NCI-H526 (cell line): ENCODE measurements at regions not wholly inside any gene's neighbourhood (a gene's known extent, or its start where the extent isn't known, plus 50 kb on each side); places are given as distances from the start of the nearest gene placed in this dataset.

ENCODE experiments used
- DNase-seq, 2 experiments: peaks; one replicate each; lab custom pipeline; 2025; lab: John Stamatoyannopoulos, UW

DNA sequence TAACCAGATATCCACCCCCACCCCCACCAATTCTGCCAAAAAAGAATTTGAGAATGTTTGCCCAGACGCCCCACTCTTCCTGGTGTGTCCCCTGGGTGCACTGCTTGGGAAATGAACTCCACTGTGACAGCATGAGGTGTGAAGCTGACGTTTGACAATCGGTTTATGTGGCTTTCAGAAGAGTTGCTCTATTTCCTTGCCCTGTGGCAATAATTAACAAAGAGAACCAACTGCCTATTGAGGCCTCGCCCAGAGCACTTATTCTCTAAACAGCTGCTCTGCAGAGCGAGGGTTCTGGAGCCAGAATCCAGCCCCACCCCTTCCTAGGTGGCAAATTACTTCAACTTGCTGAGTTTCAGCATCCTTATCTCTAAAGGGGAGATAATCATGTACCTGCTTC, 115.8 kb upstream of the SIX3 start:
- DNase-seq: peak in 1 of 2 experiments; percentile 24

DNA sequence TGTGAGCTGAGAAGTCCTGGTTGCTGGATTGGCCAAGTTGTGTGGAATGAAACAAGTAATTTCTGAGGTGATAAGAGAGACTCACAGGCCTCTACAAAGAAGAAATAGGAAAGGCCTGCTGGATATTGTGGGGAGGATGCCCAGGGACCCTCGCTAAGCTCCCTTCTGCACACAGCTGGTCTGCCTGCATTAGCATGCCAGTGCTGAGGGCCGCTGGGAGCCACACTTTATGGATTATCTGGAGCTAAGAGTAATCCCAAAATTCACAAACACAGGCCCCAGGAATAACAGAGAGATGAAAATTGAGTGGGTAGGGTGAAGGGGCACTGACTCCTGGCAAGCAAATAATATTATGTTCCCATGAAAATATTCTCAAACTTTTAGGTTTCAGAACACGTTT, 114.9 kb upstream of the SIX3 start:
- DNase-seq: no peak

DNA sequence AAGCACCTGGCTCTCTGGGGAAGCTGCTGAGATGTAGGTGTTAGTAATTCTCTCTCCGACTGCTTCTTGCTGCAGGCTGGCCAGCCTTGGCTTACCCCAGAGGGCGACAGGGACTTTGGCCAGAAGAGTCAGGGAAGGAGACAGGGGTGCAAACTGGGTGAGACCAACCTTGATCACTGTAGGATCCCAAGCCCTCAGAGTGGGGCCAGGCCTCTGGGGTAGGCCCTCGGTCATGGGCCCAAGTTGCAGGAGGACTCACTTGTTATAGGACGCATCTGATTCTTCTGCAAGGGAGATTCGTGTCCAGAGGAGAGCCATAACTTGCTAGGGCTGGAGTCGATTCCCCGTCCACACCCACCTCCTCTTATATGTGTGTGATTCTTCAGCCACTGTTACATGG, 111.7 kb upstream of the SIX3 start:
- DNase-seq: no peak

DNA sequence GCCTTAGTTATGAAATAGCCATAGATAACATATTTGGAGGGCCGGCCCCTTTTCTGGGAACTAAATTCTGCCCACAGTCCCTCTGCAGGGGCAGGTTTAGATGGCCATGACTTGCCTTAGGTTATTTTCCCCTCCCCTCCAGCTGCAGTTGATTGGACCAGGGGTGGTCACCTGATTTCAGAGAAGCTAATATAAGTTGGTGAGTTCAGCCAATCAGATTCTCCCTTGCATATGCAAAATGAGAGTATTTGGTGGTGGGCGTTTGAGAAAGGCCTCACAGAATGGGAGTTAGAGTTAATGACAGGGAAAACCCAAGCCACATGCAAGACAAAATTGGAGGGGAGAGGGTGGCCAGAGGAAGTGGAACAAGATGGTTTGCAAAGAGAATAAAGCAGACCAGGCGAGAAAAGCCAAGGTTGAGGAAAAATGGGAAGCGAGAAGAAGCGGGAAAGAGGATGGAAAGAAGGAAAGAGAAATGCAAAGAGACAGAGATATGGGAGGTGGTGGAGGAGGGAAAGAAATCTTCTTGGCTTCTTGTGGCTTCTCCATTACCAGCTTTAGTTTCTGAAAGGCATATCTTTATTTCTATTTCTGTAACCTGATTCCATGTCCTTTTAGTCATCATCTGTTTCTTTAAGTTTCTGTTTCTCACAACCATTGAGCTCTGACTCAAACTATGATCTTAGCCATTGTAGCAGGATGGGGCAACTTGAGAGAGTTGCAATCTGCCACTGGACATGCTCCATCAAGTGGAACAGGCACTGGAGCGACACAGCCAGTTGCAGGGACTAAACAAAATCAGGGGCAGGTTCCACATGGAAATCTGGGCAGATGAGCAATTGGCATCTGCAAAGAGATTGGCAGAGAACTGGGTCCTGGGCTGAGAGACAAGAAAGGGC, 108.1 kb upstream of the SIX3 start:
- no peak for DNase-seq

DNA sequence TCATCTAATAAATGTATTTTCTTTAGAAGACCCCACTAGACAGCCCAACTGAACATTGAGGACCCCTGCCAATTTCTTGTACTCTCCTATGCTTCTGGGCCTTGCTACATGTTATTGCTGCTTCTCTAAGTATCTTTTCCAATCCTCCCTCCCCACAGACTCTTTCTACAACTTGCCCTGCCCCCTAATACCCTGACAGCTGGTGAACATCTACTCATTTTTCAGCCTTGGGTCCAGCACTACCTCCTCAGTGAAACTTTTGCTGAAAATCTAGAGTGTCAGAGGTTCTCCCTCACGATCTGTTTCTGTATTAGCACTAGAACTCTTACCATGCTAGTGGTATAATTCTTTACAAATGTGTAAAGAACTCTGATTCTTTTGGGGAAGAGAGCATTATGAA, 106.8 kb upstream of the SIX3 start:
- no peak for DNase-seq

DNA sequence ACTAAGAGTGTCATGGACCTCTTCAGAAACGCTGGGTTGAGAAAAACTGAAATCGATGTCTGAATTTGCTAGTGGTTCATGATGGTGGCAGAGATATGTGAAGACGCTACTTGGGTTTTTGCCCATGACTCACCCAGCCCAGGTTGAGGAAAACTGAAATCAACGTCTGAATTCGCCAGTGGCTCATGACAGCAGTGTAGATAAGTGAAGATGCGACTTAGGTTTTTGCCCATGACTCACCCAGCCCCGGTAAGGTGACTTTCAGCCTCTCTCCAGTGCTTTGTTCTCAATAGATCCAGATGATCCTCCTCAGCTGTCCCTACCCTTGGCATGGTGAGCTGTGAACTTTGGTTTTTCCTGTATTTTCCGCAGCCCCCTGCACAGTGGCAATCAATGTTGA, 105.3 kb upstream of the SIX3 start:
- no peak for DNase-seq

DNA sequence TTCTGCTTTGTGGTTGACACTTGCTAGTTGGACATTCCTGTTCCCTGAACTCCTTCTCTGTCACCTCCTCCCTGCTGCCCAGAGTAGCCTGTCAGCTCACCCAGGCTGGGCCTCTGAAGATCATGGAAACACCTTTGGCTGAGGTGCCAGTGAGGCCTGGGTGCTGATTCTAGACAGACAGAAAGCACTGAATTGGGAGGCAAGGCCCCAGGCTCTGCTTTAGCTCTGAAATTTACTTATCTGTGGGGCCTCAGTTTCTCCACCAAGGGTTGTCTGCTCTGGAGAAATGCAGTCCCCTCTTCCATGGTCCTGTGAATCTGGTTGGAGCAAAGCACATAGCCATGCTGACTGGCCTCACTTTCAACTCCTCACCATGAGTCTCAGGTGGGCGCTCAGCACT, 104.6 kb upstream of the SIX3 start:
- no peak for DNase-seq

DNA sequence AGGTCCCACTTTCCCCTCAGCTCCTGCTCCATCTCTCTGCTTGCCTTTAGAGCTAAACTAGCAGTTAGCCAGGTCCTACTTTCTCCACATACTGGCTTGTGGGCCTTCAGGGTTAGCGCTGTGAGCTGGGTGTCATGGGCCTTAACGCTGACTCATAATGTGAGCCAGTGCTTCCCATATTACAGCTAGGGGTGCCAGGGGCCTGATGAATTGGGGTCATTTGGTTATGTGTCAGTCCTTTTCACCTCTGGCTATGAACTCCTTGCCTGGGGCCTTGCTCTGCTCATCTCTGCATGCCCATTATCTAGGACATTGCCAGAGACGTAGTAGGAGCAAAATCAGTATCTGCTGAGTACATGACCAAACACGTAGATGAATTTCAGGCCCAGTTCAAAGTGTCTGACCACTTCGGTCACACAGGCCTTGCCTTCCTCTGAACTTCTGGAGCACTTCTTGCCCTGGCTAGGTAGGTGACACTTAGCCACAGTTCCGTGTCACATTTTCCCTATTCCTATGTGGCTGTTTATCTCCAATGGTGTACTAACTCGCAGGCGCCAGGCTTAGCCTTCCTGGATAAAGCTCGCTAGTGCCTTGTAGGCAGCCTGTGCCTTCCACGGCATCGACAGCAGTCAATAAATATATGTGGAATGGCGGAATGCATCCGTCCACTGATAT, 103.2 kb upstream of the SIX3 start:
- DNase-seq: no peak

DNA sequence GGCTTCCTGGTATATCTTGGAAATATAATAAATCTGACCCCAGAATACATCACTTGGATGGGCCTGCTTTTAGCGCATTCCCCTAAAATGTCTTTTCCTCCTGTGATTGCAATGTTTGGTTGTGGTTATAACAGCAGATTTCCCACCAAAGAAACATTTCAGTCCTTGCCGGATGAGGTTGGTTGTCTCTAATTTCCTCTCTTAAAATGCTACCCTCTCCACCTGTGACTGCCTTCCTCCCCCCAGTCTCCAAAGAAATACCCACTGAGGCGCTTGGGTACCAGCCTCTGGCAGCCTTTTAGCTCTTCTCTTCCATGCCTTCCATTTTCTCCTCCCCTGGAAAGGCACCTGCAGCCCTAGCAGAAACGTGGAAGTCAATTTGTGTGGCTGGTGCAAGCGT, 102.1 kb upstream of the SIX3 start:
- no peak for DNase-seq

DNA sequence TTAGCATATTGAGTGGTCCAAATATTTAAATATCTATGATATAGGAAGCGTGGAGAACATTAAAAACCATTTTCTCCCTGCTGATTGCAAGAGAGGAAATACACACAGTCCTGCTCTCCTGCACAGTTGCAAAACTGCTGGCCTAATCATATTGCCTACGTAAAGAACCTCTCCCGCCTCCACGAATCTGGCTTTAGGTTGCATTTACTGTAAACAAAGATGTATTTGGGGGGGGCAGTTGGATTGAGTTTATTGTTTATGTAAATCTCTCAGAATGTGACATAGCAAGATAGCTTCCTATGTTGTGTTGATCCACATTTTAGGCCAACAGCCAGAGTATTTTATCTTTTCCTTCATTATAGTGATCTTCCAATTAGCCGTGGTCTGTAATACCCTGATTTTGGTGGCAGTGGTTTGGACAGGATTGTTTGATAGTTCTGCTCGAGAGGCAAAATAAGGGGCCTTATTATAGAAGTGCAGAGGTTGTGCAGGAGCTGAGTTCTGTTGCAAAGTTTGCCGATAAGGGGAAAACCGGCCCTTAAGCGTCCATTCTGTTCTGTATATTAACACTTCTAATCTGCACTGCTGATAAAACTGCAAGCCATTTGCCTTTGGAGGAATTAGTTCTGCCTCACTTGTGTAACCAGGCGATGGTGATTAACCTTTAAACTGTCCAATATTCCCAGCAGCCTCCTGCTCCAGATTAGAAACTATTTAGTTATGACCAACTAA, 101.6 kb upstream of the SIX3 start:
- DNase-seq: no peak

DNA sequence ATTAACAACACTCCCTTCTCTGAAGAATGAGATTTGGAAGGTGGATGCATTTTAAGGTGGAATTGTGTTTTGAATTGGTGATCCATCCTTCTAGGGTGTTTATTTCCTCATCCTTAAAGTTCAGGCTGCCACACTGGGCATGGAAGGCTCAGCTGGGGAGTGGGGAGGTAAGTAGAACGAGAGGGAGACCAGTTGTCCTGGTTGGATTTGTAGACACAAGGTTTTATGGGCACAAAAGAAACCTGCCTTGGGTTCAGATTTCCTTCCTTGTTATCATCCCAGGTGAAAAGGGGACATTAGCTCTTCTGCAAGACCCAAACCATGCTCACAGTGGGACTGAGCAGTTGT, 101.0 kb upstream of the SIX3 start:
- DNase-seq: no peak

DNA sequence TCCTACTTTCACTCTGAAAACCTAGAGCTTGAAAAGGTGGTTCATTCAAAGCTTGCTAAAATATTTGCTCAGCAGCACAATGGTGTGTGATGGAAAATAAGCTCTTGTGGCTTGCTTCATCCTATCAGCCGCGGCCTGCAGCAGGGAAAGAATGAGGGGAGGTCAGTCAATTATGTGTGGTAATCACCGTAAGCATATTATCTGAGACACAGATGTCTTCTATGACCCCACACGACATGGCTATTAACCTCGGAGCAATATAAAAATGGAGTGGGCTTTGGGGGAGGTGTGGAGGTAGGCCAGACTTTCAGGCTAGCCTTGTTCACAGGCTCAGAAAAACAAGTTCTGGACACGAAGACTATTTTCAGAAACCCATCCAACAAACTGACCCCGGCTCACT, 98.4 kb upstream of the SIX3 start:
- DNase-seq: no peak

DNA sequence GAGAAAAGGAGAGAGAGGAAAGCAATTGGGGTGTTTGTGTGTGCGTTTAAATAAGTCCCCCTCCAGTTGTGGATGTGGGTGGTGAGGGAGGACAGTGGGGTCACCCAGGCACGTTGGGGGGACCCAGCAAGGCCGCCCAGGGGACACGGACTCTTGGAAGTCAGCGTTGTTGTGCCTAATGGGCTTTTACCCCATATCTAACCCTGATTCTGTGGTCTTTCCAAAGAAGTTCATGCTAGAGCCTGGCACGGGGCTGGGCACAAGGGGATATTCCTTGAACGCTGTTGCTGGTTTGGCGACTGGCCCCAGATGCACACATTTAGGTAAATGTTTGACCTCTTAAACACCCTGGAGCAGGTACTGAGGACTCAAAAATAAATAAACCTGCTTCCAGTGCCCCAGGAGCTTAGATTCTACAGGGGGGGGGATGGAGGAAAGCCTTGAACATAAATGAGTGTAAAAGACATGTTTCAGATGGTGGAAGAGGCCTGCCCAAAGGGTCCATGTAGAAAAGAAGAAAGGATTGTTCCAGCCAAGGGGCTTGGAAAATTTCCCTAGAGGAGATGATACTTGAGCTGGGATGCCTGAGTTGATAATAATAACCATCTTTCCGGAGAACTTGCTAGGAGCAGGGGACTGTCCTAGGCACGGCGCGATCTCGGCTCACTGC, 97.7 kb upstream of the SIX3 start:
- no peak for DNase-seq

DNA sequence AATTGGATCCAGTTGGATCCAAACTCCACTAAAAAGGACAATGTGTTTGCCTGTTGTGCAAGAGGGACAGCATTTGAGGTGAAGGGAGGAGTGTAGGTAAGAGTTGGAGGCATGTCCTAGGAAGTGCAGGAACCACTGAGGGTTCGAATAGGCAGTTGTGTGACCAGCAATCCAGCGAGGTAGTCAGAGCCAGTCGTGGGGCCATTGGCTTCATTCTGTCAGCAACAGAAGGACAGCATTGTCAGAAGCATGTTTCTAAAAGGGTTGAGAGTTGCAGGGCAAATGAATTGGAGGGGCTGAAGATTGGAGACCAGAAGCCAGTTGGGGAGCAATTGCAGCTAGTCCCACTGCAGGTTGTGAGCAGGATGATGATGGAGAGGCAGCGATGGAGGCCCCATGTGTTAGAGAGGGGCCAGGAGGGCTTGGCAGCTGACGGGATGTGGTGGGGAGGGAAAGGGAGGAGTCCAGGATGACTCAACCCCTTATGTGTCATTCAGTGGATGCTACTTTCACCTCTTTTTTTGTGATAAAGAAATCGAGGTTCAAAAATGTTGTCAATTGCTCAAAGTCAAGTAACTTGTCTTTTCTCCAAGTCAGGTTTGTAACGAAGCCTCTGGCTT, 96.7 kb upstream of the SIX3 start:
- DNase-seq: no peak

DNA sequence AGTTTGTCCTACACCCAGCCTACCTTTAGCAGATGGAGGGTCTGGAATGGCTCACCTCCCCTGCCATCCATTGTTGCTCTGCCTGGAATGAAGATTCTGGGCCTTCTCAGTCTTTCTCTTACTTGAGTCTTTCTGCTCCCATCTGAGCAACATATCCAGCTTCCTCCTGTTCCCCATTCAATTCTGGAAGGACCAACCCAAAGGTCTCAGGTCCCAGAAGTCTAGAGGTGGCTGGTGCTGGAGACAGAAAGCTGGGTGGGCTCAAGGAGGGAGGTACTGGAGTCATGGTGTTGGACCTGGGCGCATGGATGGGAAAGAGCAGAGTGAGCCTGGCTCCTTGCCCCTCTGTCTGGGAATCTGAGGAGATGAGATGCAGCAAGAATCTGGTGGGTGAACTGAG, 93.5 kb upstream of the SIX3 start:
- DNase-seq: no peak

DNA sequence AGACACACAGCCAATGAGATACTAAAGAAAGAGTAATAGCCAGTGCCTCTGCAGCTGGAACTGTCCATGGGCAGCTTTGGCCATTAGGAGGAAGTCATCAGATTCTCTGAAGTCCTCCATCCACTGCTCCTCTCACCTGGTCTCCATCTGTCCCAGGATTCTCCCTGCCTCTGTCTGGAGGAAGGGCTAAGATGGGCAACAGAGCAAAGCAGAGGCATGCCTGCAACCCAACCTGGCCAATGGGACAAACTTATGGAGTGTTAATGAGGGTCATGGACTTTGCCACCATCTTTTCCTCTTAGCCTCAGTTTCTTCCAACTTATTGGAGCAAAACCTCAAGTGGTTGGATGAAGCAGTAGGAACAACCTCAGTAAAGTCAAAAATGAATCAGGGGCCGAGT, 91.5 kb upstream of the SIX3 start:
- DNase-seq: no peak

DNA sequence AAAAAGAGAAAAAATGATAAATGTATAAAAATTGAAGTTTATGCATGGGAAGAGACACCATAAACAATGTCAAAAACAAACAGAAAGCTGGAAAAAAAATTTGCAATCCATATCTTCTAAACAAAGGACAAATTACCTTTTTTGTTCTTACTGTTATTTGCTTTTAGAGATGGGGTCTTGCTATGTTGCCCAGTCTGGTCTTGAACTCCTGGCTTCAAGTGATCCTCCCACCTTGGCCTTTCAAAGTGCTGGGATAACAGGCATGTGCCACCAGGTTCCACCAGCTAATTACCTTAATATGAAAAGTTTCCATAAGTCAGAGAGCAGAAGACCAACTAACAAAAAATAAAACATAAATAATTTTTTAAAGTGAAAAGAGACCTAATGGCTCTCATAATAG, 90.0 kb upstream of the SIX3 start:
- no peak for DNase-seq

DNA sequence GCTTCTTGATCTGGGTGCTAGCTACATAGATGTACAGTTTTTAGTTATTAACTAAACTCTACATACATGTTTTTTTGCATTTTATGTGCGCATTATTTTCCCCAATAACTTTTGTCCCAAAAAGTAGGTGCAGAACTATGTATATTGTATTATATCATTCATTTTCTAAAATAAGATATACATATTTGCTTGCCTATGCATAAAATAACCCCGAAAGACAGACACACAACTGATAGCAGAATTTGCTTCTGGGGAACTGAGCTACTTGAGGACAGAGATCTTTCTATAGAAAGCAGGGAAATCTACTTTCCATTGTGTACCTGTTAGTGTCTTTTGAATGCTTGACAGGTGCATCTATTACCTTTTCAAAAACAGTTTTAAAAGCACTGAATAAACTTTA, 88.9 kb upstream of the SIX3 start:
- DNase-seq: no peak

DNA sequence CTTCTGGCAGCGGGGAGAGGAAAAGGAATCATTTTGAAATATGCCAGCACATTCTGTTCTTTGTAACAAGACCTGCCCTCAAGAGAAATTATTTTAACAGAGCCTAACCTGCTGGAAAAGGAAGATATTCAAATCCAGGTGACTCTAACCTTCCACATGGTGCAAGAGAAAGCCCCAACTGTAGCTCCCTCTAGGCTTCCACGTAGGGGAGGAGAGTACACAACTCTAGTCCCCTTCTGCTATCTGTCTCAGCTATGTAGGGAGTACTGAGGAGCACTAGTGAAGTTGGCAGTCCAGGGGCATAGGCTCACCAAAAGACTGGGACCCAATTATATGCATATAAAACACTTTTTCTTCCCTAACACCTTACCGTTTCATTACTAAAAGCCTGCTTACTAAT, 82.2 kb upstream of the SIX3 start:
- DNase-seq: no peak

DNA sequence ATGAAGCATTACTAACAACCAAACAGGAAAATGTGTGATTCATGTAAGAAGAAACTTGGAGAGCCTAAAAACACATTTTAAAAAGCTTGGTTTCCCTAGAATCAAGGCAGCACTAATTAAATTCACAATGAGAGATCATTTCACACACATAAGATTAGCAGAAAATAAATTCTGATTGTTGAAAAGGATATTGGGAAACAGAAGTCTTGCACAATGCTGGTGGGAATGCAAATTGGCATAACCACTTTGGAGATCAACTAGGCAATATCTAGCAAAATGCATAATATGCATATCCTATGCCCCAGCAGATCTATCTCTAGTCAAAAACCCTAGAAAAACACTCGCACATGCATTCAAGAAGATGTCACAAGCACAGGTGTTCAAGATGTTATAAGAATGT, 75.3 kb upstream of the SIX3 start:
- peak in 1 of 2 experiments; percentile 4 for DNase-seq

DNA sequence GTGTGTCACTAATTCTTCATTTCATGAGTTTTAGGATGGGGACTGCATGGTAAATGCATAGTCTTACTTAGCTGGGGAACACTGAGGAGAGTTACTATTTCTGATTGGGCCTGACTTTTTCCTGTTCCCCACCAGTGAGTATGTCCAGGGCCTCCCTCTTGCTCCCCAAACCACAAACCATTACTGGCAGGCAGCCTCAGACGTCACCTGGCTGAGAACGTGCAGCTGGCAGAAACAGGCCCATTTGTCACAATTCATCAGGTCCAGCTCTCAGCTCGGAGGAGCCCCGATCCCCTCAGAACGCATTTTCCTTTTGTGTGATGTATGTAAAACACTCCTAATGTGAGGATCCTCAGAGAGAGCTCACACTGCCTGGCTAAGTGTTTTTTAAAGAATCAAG, 71.7 kb upstream of the SIX3 start:
- DNase-seq: no peak

DNA sequence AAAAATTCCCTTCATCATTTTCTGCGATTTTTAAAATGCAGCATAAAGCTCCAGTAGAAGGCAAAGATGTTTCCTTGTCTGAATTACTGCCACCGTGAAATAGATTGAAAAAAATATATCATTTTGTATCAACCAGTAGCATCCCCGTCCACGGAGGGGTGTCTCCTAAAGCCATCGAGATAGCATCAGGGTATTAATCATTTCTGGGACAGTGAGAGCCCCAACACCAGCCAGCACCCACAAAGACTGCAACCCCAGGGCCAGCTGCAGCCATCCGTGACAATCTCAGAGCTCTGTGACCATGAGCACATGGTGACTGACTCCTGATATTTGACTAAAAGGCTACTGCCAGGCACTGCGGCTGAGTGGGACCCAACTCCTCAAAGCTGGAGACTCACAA, 64.1 kb upstream of the SIX3 start:
- DNase-seq: peak in 1 of 2 experiments; percentile 23
